Type B pancreatic cell (in vitro differentiated cells): ENCODE measurements at regions not wholly inside any gene's neighbourhood (a gene's known extent, or its start where the extent isn't known, plus 50 kb on each side); places are given as distances from the start of the nearest gene placed in this dataset.

ENCODE experiments used
- DNase-seq: peaks from one replicate; pipeline ENCODE4 v3.0.0; 2021; ENCODE audit warnings: mixed read lengths; ENCODE audit not compliant: unreplicated experiment; ENCODE audit errors: extremely low spot score
- H3K27ac Mint-ChIP-seq: 2 replicates; pipeline ENCODE4 v1.8.0; 2021; ENCODE audit warnings: mild to moderate bottlenecking, mixed read lengths
- H3K27me3 Mint-ChIP-seq: 2 replicates; pipeline ENCODE4 v1.8.0; 2021; ENCODE audit warnings: mixed read lengths
- H3K36me3 Mint-ChIP-seq: 2 replicates; pipeline ENCODE4 v1.8.0; 2021; ENCODE audit warnings: mixed read lengths
- H3K4me1 Mint-ChIP-seq: one replicate; pipeline ENCODE4 v1.8.0; 2021; ENCODE audit warnings: mixed read lengths; ENCODE audit not compliant: unreplicated experiment
- H3K4me3 Mint-ChIP-seq: 2 replicates; pipeline ENCODE4 v1.8.0; 2021; ENCODE audit warnings: mild to moderate bottlenecking, mixed read lengths
- H3K9me3 Mint-ChIP-seq: 2 replicates; pipeline ENCODE4 v1.8.0; 2021; ENCODE audit warnings: mixed read lengths
- CTCF ChIP-seq: fragments of 200-600 bp; sonication (generic); conservative IDR thresholded peaks from 2 replicates; pipeline ENCODE4 v1.5.0; 2021; ENCODE audit warnings: antibody characterized with exemption, mild to moderate bottlenecking

DNA sequence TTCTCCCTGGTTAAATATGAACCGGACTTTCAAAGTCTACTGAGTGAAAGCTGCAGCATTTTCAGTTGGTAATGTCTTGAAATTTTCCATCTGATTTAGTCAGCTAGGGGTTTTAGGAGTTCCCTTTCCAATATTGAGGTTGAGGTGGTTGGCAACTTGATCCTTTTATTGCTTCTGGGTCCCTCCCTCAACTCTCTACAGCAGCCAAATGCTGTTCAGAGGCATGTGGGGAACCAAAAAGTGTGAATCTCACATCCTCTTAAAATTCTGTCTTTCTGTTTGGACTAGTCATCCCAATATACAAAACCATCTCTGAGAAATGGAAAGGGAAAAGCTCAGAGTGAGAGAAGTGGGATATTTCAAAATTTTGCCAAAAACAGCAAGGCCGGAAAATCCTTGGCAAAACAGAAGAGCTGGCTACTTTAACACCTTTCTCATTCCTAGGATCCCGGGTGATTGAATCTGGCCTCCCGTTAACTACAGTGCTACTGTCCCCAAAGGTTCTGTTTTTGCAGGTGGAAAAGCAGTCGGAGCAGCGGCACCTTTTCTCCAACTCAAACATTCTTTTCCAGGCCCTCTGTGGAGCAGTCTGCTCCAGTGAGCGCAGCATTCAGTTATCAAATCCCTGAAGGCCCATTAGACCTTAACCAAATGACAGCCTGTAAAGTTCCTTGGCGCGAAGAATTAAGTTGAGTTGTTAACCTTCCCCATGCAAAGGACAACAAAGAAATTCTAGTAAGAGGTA is 345.9 kb upstream of the NUDT12 start:
- H3K4me1 Mint-ChIP-seq, result peaks cover 7% of the 10 kb centered on the region

DNA sequence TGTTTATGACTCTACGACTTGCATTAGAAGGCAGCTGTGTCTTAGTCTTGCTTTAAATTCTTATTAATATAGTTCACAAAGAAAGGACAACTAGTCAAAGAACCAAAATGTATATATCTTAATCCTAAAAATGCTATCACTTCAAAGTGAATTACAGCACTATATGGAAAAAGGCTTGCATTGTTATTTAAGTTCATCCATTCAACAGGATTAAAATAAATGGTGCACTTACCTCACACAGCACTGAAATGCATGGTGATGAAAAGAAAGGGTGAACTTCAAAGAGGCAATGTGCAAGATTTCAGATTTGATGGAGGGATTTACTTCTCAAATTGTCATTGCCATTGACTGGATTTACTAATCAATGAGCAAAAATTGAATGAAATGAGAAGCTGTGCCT is 344.4 kb upstream of the NUDT12 start:
- H3K27me3 Mint-ChIP-seq, result no peaks in the 10 kb centered on the region
- TF ChIP-seq CTCF, result no peak
- H3K36me3 Mint-ChIP-seq, result no peaks in the 10 kb centered on the region
- no peak overlapping the region for H3K4me3 Mint-ChIP-seq
- no peak for DNase-seq
- H3K4me1 Mint-ChIP-seq, result peaks cover 7% of the 10 kb centered on the region
- H3K27ac Mint-ChIP-seq, result no peak overlapping the region
- H3K9me3 Mint-ChIP-seq, result peaks cover 6% of the 10 kb centered on the region

More for the DNA sequence above, 345.9 kb upstream of the NUDT12 start:
- no peak overlapping the region for H3K4me3 Mint-ChIP-seq
- H3K27ac Mint-ChIP-seq, result no peak overlapping the region
- TF ChIP-seq CTCF, result no peak
- H3K27me3 Mint-ChIP-seq, result no peaks in the 10 kb centered on the region
- no peak for DNase-seq
- H3K9me3 Mint-ChIP-seq, result peaks cover 6% of the 10 kb centered on the region
- H3K36me3 Mint-ChIP-seq, result no peaks in the 10 kb centered on the region

GRCh38 chr5:103904651-103905050 is 342.1 kb upstream of the NUDT12 start:
- Mint-ChIP-seq H3K27ac (no peak overlapping the region), H3K36me3 (no peaks in the 10 kb centered on the region), H3K9me3 (peaks cover 6% of the 10 kb centered on the region), H3K4me3 (no peak overlapping the region), H3K27me3 (no peaks in the 10 kb centered on the region), H3K4me1 (peaks cover 7% of the 10 kb centered on the region)
- DNase-seq, result no peak
- TF ChIP-seq CTCF, result no peak

- H3K9me3 Mint-ChIP-seq, result peaks cover 12% of the 10 kb centered on the region
- no peak for TF ChIP-seq CTCF
- H3K36me3 Mint-ChIP-seq, result no peaks in the 10 kb centered on the region
- DNase-seq, result no peak
- H3K27me3 Mint-ChIP-seq, result no peaks in the 10 kb centered on the region
- H3K27ac Mint-ChIP-seq, result no peak overlapping the region
- no peaks in the 10 kb centered on the region for H3K4me1 Mint-ChIP-seq
- no peak overlapping the region for H3K4me3 Mint-ChIP-seq
Measured at GRCh38 chr5:103902893-103903292, 340.3 kb upstream of the NUDT12 start.

- no peak for TF ChIP-seq CTCF
- H3K36me3 Mint-ChIP-seq, result no peaks in the 10 kb centered on the region
Measured at GRCh38 chr5:103901885-103902284, 339.3 kb upstream of the NUDT12 start.

More at GRCh38 chr5:103901885-103902284, 339.3 kb upstream of the NUDT12 start:
- H3K4me1 Mint-ChIP-seq, result no peaks in the 10 kb centered on the region
- H3K27me3 Mint-ChIP-seq, result no peaks in the 10 kb centered on the region
- H3K4me3 Mint-ChIP-seq, result no peak overlapping the region
- no peak for DNase-seq
- H3K9me3 Mint-ChIP-seq, result peaks cover 12% of the 10 kb centered on the region
- no peak overlapping the region for H3K27ac Mint-ChIP-seq
